HepG2 (cell line): ENCODE measurements at regions not wholly inside any gene's neighbourhood (a gene's known extent, or its start where the extent isn't known, plus 50 kb on each side); places are given as distances from the start of the nearest gene placed in this dataset.

Experiments
- ARNT ChIP-seq: fragments of 450-650 bp; IDR thresholded peaks from 2 replicates; pipeline ENCODE4 v1.6.1; 2017
- ELF1 ChIP-seq: sonication (generic); formaldehyde crosslinking; IDR thresholded peaks from 2 replicates; pipeline ENCODE4 v1.4.0; 2020; ENCODE audit warnings: missing genetic modification reagents
- HOXA7 ChIP-seq: sonication (generic); formaldehyde crosslinking; IDR thresholded peaks from 2 replicates; pipeline ENCODE4 v1.8.1; 2022; ENCODE audit warnings: mild to moderate bottlenecking, missing genetic modification reagents, moderate library complexity
- SMAD1 ChIP-seq: sonication (generic); formaldehyde crosslinking; IDR thresholded peaks from 2 replicates; pipeline ENCODE4 v1.4.0; 2020; ENCODE audit warnings: missing genetic modification reagents, low read depth, mild to moderate bottlenecking, borderline replicate concordance
- STAG1 ChIP-seq: sonication (generic); formaldehyde crosslinking; IDR thresholded peaks from 2 replicates; pipeline ENCODE4 v1.4.0; 2020; ENCODE audit warnings: missing genetic modification reagents
- ZC3H4 ChIP-seq: sonication (generic); formaldehyde crosslinking; IDR thresholded peaks from 2 replicates; pipeline ENCODE4 v1.4.0; 2020; ENCODE audit warnings: missing genetic modification reagents, borderline replicate concordance
- ZNF235 ChIP-seq: sonication (generic); formaldehyde crosslinking; IDR thresholded peaks from 2 replicates; pipeline ENCODE4 v1.8.1; 2023; ENCODE audit warnings: mild to moderate bottlenecking, missing genetic modification reagents, borderline replicate concordance
- ZNF619 ChIP-seq: sonication (generic); formaldehyde crosslinking; IDR thresholded peaks from 2 replicates; pipeline ENCODE4 v1.4.0; 2020; ENCODE audit warnings: mild to moderate bottlenecking, missing genetic modification reagents
- ZNF747 ChIP-seq: sonication (generic); formaldehyde crosslinking; IDR thresholded peaks from 2 replicates; pipeline ENCODE4 v1.8.1; 2023; ENCODE audit warnings: missing genetic modification reagents, mild to moderate bottlenecking, borderline replicate concordance
- ZNF775 ChIP-seq: sonication (generic); formaldehyde crosslinking; IDR thresholded peaks from 2 replicates; pipeline ENCODE4 v1.4.0; 2020; ENCODE audit warnings: missing genetic modification reagents, mild to moderate bottlenecking, moderate library complexity, borderline replicate concordance
- ZNF816 ChIP-seq: sonication (generic); formaldehyde crosslinking; IDR thresholded peaks from 2 replicates; pipeline ENCODE4 v1.8.0; 2022; ENCODE audit warnings: missing genetic modification reagents, mild to moderate bottlenecking, borderline replicate concordance
- TF ChIP-seq, protein P1 (sequence below): sonication (generic); formaldehyde crosslinking; IDR thresholded peaks from 2 replicates; pipeline ENCODE4 v1.4.0; 2020; ENCODE audit warnings: missing genetic modification reagents
- TF ChIP-seq, protein P2 (sequence below): sonication (generic); formaldehyde crosslinking; IDR thresholded peaks from 2 replicates; pipeline ENCODE4 v1.8.0; 2022; ENCODE audit warnings: mild to moderate bottlenecking, missing genetic modification reagents
- TF ChIP-seq, protein P3 (sequence below): sonication (generic); formaldehyde crosslinking; IDR thresholded peaks from 2 replicates; pipeline ENCODE4 v1.8.1; 2023; ENCODE audit warnings: missing genetic modification reagents, inconsistent platforms, borderline replicate concordance
- TF ChIP-seq, protein P4 (sequence below): sonication (generic); formaldehyde crosslinking; IDR thresholded peaks from 2 replicates; pipeline ENCODE4 v1.8.0; 2022; ENCODE audit warnings: missing genetic modification reagents, mild to moderate bottlenecking, inconsistent platforms, borderline replicate concordance
- TF ChIP-seq, protein P5 (sequence below): sonication (generic); formaldehyde crosslinking; IDR thresholded peaks from 2 replicates; pipeline ENCODE4 v1.4.0; 2020; ENCODE audit warnings: missing genetic modification reagents, mild to moderate bottlenecking, borderline replicate concordance
- TF ChIP-seq, protein P6 (sequence below), 2 experiments: sonication (generic) in 1 of 2; formaldehyde crosslinking in 1 of 2; IDR thresholded peaks; 2 replicates each; pipeline versions ENCODE4 v1.6.1 to v1.9.0; 2014 to 2022; ENCODE audit warnings: antibody characterized with exemption in 1 of 2, borderline replicate concordance in 1 of 2, inconsistent platforms in 1 of 2, low read depth in 1 of 2, missing genetic modification reagents in 1 of 2

DNA sequence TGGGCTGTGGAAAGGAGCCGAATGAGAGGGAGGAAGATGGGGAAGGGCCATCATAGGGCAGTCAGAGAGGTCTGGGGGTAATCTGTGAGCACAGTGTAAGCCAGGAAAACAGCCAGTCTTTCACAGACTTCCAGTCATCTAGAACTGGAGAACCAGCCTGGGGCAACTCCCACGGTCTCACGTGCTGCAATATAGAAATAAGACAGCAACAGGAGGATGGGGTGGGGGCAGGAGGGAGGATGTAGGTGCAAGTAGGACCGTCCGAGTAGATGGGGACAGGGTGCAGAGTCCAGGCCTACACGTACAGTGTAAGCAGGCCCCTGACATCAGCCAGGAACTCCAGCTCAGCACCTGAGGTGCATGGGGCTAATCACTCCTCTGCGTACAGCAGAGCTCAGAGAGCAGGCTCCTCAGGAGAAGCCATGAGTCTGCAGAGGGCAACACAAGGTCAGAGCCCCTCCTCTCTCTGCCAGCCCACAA is 58.2 kb upstream of the TNFAIP3 start (continued):
- TF ChIP-seq, protein P1, sequence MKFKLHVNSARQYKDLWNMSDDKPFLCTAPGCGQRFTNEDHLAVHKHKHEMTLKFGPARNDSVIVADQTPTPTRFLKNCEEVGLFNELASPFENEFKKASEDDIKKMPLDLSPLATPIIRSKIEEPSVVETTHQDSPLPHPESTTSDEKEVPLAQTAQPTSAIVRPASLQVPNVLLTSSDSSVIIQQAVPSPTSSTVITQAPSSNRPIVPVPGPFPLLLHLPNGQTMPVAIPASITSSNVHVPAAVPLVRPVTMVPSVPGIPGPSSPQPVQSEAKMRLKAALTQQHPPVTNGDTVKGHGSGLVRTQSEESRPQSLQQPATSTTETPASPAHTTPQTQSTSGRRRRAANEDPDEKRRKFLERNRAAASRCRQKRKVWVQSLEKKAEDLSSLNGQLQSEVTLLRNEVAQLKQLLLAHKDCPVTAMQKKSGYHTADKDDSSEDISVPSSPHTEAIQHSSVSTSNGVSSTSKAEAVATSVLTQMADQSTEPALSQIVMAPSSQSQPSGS (CRISPR knock-in tag) = peak; percentile 56; the same call in 1 of the 2 replicates
- no peak for TF ChIP-seq ELF1 (CRISPR knock-in tag)
- TF ChIP-seq, protein P2, sequence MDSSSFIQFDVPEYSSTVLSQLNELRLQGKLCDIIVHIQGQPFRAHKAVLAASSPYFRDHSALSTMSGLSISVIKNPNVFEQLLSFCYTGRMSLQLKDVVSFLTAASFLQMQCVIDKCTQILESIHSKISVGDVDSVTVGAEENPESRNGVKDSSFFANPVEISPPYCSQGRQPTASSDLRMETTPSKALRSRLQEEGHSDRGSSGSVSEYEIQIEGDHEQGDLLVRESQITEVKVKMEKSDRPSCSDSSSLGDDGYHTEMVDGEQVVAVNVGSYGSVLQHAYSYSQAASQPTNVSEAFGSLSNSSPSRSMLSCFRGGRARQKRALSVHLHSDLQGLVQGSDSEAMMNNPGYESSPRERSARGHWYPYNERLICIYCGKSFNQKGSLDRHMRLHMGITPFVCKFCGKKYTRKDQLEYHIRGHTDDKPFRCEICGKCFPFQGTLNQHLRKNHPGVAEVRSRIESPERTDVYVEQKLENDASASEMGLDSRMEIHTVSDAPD = no peak
- TF ChIP-seq STAG1 = no peak
- TF ChIP-seq SMAD1 (CRISPR knock-in tag) = no peak
- TF ChIP-seq, protein P3, sequence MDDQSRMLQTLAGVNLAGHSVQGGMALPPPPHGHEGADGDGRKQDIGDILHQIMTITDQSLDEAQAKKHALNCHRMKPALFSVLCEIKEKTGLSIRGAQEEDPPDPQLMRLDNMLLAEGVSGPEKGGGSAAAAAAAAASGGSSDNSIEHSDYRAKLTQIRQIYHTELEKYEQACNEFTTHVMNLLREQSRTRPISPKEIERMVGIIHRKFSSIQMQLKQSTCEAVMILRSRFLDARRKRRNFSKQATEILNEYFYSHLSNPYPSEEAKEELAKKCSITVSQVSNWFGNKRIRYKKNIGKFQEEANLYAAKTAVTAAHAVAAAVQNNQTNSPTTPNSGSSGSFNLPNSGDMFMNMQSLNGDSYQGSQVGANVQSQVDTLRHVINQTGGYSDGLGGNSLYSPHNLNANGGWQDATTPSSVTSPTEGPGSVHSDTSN (CRISPR knock-in tag) = no peak
- TF ChIP-seq ZNF619 (CRISPR knock-in tag) = peak; percentile 79; the same call in 1 of the 2 replicates
- TF ChIP-seq ZNF775 (CRISPR knock-in tag) = no peak
- TF ChIP-seq ARNT = no peak
- no peak for TF ChIP-seq ZNF816 (CRISPR knock-in tag)
- TF ChIP-seq ZNF235 = no peak
- TF ChIP-seq, protein P4, sequence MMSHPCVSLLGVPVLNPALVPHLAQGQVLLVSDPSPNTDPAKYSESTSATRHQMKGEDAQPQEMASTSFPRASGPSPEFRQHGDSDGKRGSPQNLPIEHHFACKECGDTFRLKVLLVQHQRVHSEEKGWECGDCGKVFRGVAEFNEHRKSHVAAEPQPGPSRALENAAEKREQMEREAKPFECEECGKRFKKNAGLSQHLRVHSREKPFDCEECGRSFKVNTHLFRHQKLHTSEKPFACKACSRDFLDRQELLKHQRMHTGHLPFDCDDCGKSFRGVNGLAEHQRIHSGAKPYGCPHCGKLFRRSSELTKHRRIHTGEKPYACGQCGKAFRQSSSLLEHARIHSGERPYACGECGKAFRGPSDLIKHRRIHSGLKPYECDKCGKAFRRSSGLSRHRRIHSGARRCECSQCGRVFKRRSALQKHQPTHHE = no peak
- no peak for TF ChIP-seq ZC3H4 (CRISPR knock-in tag)
- TF ChIP-seq HOXA7 (CRISPR knock-in tag) = no peak
- TF ChIP-seq, protein P5, sequence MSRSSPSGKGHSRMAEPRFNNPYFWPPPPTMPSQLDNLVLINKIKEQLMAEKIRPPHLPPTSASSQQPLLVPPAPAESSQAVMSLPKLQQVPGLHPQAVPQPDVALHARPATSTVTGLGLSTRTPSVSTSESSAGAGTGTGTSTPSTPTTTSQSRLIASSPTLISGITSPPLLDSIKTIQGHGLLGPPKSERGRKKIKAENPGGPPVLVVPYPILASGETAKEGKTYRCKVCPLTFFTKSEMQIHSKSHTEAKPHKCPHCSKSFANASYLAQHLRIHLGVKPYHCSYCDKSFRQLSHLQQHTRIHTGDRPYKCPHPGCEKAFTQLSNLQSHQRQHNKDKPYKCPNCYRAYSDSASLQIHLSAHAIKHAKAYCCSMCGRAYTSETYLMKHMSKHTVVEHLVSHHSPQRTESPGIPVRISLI = no peak
- TF ChIP-seq, protein P6, sequence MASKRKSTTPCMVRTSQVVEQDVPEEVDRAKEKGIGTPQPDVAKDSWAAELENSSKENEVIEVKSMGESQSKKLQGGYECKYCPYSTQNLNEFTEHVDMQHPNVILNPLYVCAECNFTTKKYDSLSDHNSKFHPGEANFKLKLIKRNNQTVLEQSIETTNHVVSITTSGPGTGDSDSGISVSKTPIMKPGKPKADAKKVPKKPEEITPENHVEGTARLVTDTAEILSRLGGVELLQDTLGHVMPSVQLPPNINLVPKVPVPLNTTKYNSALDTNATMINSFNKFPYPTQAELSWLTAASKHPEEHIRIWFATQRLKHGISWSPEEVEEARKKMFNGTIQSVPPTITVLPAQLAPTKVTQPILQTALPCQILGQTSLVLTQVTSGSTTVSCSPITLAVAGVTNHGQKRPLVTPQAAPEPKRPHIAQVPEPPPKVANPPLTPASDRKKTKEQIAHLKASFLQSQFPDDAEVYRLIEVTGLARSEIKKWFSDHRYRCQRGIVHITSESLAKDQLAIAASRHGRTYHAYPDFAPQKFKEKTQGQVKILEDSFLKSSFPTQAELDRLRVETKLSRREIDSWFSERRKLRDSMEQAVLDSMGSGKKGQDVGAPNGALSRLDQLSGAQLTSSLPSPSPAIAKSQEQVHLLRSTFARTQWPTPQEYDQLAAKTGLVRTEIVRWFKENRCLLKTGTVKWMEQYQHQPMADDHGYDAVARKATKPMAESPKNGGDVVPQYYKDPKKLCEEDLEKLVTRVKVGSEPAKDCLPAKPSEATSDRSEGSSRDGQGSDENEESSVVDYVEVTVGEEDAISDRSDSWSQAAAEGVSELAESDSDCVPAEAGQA (IDR thresholded peaks at IDR 0.05; ENCODE audit: low read depth) = 0 out of 2 replicates have a peak, but pooled peaks have one; percentile 26
- TF ChIP-seq, protein P6 (CRISPR knock-in tag; IDR thresholded peaks at IDR 0.05; ENCODE audit: borderline replicate concordance) = no peak
- TF ChIP-seq ZNF747 (CRISPR knock-in tag) = no peak
